ENCODE measurements at regions not wholly inside any gene's neighbourhood (a gene's known extent, or its start where the extent isn't known, plus 50 kb on each side); places are given as distances from the start of the nearest gene placed in this dataset.
A peak's percentile ranks its signal among the peaks of the same experiment; 100 is the strongest.

GRCh38 chr12:124240493-124240892 lies 54.4 kb upstream of the RFLNA start:
- TF ChIP-seq CSRNP3 (CRISPR knock-in tag; IDR thresholded peaks at IDR 0.05) = no peak
- no peak for TF ChIP-seq ZNF8 (CRISPR knock-in tag; IDR thresholded peaks at IDR 0.05)
- TF ChIP-seq ZNF70 (CRISPR knock-in tag; IDR thresholded peaks at IDR 0.05) = no peak
- TF ChIP-seq CREB5 (CRISPR knock-in tag; IDR thresholded peaks at IDR 0.05; ENCODE audit: low read depth) = no peak
- no peak for TF ChIP-seq TSHZ2 (CRISPR knock-in tag; IDR thresholded peaks at IDR 0.05)
- TF ChIP-seq ESRRG (CRISPR knock-in tag; IDR thresholded peaks at IDR 0.05) = no peak
- TF ChIP-seq ZC3H10 (CRISPR knock-in tag; IDR thresholded peaks at IDR 0.05) = no peak
- TF ChIP-seq TCF4 (CRISPR knock-in tag; IDR thresholded peaks at IDR 0.05; ENCODE audit: borderline replicate concordance) = no peak
- TF ChIP-seq OSR1 (CRISPR knock-in tag; IDR thresholded peaks at IDR 0.05) = no peak
- TF ChIP-seq ZNF565 (CRISPR knock-in tag; conservative IDR thresholded peaks at IDR 0.05; ENCODE audit: low read depth) = no peak
- TF ChIP-seq ISL1 (CRISPR knock-in tag; IDR thresholded peaks at IDR 0.05) = no peak
- ATAC-seq = peak; percentile 36; the same call in 1 of the 3 replicates

GRCh38 chr12:124241776-124242528 lies 52.9 kb upstream of the RFLNA start:
- ATAC-seq = no peak
- TF ChIP-seq TCF4 (CRISPR knock-in tag; IDR thresholded peaks at IDR 0.05; ENCODE audit: borderline replicate concordance) (no peak), BACH2 (CRISPR knock-in tag; IDR thresholded peaks at IDR 0.05; ENCODE audit: borderline replicate concordance) (no peak), ZNF565 (CRISPR knock-in tag; conservative IDR thresholded peaks at IDR 0.05; ENCODE audit: low read depth) (no peak), CSRNP3 (CRISPR knock-in tag; IDR thresholded peaks at IDR 0.05) (no peak), ZNF70 (CRISPR knock-in tag; IDR thresholded peaks at IDR 0.05) (no peak), ARNTL (CRISPR knock-in tag; IDR thresholded peaks at IDR 0.05; ENCODE audit: borderline replicate concordance, low read depth) (no peak), CREB5 (CRISPR knock-in tag; IDR thresholded peaks at IDR 0.05; ENCODE audit: low read depth) (no peak), ZFP30 (CRISPR knock-in tag; IDR thresholded peaks at IDR 0.05) (no peak)

- no peak for TF ChIP-seq CSDC2 (CRISPR knock-in tag; IDR thresholded peaks at IDR 0.05)
- TF ChIP-seq PPARA (CRISPR knock-in tag; IDR thresholded peaks at IDR 0.05; ENCODE audit: borderline replicate concordance) = no peak
- no peak for TF ChIP-seq RARB (CRISPR knock-in tag; IDR thresholded peaks at IDR 0.05)
- no peak for TF ChIP-seq ZNF565 (CRISPR knock-in tag; conservative IDR thresholded peaks at IDR 0.05; ENCODE audit: low read depth)
- TF ChIP-seq CREB5 (CRISPR knock-in tag; IDR thresholded peaks at IDR 0.05; ENCODE audit: low read depth) = no peak
- no peak for TF ChIP-seq SNAI2 (CRISPR knock-in tag; IDR thresholded peaks at IDR 0.05)
- no peak for TF ChIP-seq ARNTL (CRISPR knock-in tag; IDR thresholded peaks at IDR 0.05; ENCODE audit: borderline replicate concordance, low read depth)
- TF ChIP-seq TCF4 (CRISPR knock-in tag; IDR thresholded peaks at IDR 0.05; ENCODE audit: borderline replicate concordance) = no peak
- TF ChIP-seq ZNF70 (CRISPR knock-in tag; IDR thresholded peaks at IDR 0.05) = no peak
- no peak for ATAC-seq
Observed at GRCh38 chr12:124242529-124243065, 52.3 kb upstream of the RFLNA start.

Measured in SK-N-SH treated with all-trans-retinoic acid at 6 μM for 48 hours (cell line).